ENCODE measurements at regions not wholly inside any gene's neighbourhood (a gene's known extent, or its start where the extent isn't known, plus 50 kb on each side); places are given as distances from the start of the nearest gene placed in this dataset.

DNA sequence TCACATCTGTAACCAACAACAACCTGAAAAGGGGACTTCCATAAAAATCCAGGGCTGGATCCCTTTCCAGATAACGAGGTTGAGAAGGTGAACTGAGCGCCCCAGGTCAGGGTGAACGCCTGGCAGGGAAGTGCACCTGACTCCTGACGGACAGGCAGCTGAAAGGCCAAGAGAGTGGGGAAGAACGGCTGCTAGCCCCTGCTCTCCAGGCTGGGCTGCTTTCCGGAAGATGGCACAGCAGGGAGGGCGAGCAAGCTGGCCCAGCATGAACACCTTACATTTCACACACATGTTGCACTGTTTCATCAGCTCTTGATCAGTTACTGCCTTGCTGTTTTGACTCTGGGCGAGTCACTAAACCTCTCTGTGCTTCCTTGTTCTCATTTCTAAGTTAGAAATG lies 127.2 kb upstream of the IQSEC1 start:
- TF ChIP-seq, protein P1, sequence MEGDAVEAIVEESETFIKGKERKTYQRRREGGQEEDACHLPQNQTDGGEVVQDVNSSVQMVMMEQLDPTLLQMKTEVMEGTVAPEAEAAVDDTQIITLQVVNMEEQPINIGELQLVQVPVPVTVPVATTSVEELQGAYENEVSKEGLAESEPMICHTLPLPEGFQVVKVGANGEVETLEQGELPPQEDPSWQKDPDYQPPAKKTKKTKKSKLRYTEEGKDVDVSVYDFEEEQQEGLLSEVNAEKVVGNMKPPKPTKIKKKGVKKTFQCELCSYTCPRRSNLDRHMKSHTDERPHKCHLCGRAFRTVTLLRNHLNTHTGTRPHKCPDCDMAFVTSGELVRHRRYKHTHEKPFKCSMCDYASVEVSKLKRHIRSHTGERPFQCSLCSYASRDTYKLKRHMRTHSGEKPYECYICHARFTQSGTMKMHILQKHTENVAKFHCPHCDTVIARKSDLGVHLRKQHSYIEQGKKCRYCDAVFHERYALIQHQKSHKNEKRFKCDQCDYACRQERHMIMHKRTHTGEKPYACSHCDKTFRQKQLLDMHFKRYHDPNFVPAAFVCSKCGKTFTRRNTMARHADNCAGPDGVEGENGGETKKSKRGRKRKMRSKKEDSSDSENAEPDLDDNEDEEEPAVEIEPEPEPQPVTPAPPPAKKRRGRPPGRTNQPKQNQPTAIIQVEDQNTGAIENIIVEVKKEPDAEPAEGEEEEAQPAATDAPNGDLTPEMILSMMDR (IDR thresholded peaks at IDR 0.05; ENCODE audit: low read depth, low read length, poor library complexity, severe bottlenecking), result no peak
- TF ChIP-seq EZH2phosphoT487 (IDR thresholded peaks at IDR 0.05; ENCODE audit: borderline replicate concordance, low read length), result no peak
